ENCODE measurements at regions not wholly inside any gene's neighbourhood (a gene's known extent, or its start where the extent isn't known, plus 50 kb on each side); places are given as distances from the start of the nearest gene placed in this dataset.

DNA sequence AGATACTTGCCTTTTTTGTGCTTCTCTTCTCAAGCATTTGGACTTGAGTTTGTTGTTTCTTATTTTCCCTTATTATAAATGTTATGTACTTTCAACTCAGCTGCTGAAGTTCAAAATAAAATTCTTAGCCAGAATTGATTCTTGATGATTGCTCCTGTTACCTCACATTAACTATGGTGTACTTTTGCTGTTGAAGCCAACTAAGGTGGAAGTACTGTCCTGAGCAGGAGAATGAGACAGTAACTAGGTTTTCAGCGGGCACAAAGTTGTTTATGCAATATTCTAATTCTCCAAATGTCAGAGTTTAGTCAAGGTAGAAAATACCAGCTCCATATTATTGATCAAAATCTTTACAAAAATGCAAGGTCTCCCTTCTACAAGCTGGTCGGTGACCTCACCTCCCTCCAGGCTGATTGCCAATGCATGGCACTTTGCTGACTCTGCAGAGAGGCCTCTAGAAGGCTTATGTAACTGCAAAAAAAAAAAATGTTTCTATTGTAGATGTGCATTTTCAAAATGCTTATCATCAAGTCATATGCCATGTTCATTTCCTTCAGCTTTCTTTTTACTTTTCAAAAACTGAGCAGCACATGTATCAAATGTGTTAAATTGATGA, 1783.5 kb upstream of the WWC1 start:
- no peaks in the 10 kb centered on the region for H3K4me1 ChIP-seq (ENCODE audit: control insufficient read depth in 2 of 2, insufficient read depth in 2 of 2, low read length in 2 of 2)
- H3K36me3 ChIP-seq (ENCODE audit: control insufficient read depth in 2 of 2, insufficient read depth in 2 of 2, low read length in 2 of 2), result no peaks in the 10 kb centered on the region
- no peaks in the 10 kb centered on the region for H3K9me3 ChIP-seq (ENCODE audit: control insufficient read depth in 2 of 2, low read length in 2 of 2)
- H3K27me3 ChIP-seq (ENCODE audit: control insufficient read depth in 2 of 2, insufficient read depth in 2 of 2, low read length in 2 of 2), result no peaks in the 10 kb centered on the region
- H3K9ac ChIP-seq (ENCODE audit: low read depth in 1 of 2, low read length in 2 of 2), result no peak overlapping the region
- H3K4me3 ChIP-seq (ENCODE audit: low read length in 2 of 2), result no peak overlapping the region
- H3K27ac ChIP-seq (ENCODE audit: low read depth in 2 of 2, low read length in 2 of 2), result no peak overlapping the region

DNA sequence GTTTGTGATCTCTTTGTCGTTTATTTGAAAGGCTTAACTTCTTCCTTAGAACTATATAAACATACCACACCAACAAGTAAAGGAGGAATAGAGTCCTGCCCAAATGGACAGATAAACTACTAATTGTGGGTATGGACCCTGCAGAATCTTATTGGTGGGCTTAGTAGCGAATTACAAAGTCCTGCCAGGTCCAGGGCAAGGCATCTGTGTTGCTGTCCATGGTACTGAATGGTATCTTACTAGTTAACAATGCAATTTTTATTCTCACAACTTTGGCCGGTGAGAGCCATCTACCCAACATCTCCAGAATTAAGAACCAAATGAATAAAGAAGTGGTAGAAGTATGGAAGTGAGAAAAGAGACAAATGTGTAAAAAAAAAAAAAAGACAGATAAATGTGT, 1782.4 kb upstream of the WWC1 start:
- no peak overlapping the region for H3K27ac ChIP-seq (ENCODE audit: low read depth in 2 of 2, low read length in 2 of 2)
- H3K4me3 ChIP-seq (ENCODE audit: low read length in 2 of 2), result no peak overlapping the region
- no peaks in the 10 kb centered on the region for H3K4me1 ChIP-seq (ENCODE audit: control insufficient read depth in 2 of 2, insufficient read depth in 2 of 2, low read length in 2 of 2)
- no peaks in the 10 kb centered on the region for H3K9me3 ChIP-seq (ENCODE audit: control insufficient read depth in 2 of 2, low read length in 2 of 2)
- H3K36me3 ChIP-seq (ENCODE audit: control insufficient read depth in 2 of 2, insufficient read depth in 2 of 2, low read length in 2 of 2), result no peaks in the 10 kb centered on the region
- no peak overlapping the region for H3K9ac ChIP-seq (ENCODE audit: low read depth in 1 of 2, low read length in 2 of 2)
- H3K27me3 ChIP-seq (ENCODE audit: control insufficient read depth in 2 of 2, insufficient read depth in 2 of 2, low read length in 2 of 2), result no peaks in the 10 kb centered on the region

DNA sequence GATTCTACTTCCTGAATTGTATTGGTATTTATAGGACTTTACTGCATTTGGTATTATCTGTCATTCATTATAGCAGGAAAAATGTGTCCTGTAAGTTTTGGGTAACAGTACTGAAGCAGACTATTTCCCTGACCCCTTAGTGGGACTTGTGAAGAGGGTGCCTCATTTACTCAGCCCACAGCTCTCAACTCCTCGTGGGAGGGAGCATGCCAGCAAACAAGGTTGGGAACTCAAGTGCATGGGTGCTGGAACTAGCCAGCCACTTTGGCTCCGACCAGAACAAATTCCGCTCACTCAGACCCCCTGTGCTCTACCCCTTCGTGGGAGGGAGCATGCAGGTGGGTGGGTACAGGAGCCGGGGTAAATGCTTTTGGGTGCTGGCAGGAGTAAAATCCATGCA, 1773.5 kb upstream of the WWC1 start:
- H3K27ac ChIP-seq (ENCODE audit: low read depth in 2 of 2, low read length in 2 of 2), result no peak overlapping the region

DNA sequence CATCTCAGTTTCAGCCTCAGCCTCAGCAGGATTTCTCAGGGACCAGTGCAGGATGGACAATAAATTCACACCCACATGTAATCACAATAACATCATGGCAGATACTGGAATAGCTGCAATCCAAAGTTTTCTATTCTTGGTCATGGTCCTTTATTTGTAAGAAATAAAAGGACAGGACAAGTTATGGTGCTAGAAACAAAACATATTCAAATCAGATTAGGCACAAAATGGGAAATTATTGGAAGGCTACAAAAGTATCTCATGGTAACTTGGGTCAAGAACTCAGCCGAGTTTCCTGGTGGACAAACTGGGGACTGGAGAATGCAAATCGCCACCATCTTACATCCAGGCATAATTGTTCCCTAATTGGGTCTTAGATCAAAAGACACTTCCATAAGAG, 1768.2 kb upstream of the WWC1 start:
- no peaks in the 10 kb centered on the region for H3K4me1 ChIP-seq (ENCODE audit: control insufficient read depth in 2 of 2, insufficient read depth in 2 of 2, low read length in 2 of 2)
- H3K27ac ChIP-seq (ENCODE audit: low read depth in 2 of 2, low read length in 2 of 2), result no peak overlapping the region
- H3K27me3 ChIP-seq (ENCODE audit: control insufficient read depth in 2 of 2, insufficient read depth in 2 of 2, low read length in 2 of 2), result no peaks in the 10 kb centered on the region
- H3K9ac ChIP-seq (ENCODE audit: low read depth in 1 of 2, low read length in 2 of 2), result no peak overlapping the region
- H3K9me3 ChIP-seq (ENCODE audit: control insufficient read depth in 2 of 2, low read length in 2 of 2), result no peaks in the 10 kb centered on the region
- no peaks in the 10 kb centered on the region for H3K36me3 ChIP-seq (ENCODE audit: control insufficient read depth in 2 of 2, insufficient read depth in 2 of 2, low read length in 2 of 2)
- no peak overlapping the region for H3K4me3 ChIP-seq (ENCODE audit: low read length in 2 of 2)

More for the DNA sequence above, 1773.5 kb upstream of the WWC1 start:
- Histone ChIP-seq H3K36me3 (ENCODE audit: control insufficient read depth in 2 of 2, insufficient read depth in 2 of 2, low read length in 2 of 2) (no peaks in the 10 kb centered on the region), H3K9me3 (ENCODE audit: control insufficient read depth in 2 of 2, low read length in 2 of 2) (no peaks in the 10 kb centered on the region), H3K9ac (ENCODE audit: low read depth in 1 of 2, low read length in 2 of 2) (no peak overlapping the region), H3K4me1 (ENCODE audit: control insufficient read depth in 2 of 2, insufficient read depth in 2 of 2, low read length in 2 of 2) (no peaks in the 10 kb centered on the region), H3K4me3 (ENCODE audit: low read length in 2 of 2) (no peak overlapping the region), H3K27me3 (ENCODE audit: control insufficient read depth in 2 of 2, insufficient read depth in 2 of 2, low read length in 2 of 2) (no peaks in the 10 kb centered on the region)

DNA sequence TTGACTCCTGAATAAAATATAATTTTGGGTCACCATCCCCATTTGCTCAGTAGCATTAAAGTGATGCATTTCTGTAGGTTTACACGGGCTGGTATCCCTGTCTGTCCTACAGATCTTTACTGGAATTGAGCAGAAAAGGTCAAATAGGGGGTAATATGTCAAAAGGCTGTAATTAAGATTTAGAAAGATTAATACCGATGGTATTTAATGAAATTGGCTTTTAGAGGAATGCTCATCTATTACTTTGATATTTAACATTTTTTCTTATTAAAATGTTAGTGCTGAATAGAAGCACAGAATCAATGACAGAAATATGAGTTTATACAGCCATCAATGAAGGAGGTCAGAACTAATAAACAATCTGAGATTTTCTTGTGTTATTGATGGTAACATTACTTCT, 1762.2 kb upstream of the WWC1 start:
- Histone ChIP-seq H3K27ac (ENCODE audit: low read depth in 2 of 2, low read length in 2 of 2) (no peak overlapping the region), H3K9ac (ENCODE audit: low read depth in 1 of 2, low read length in 2 of 2) (no peak overlapping the region), H3K27me3 (ENCODE audit: control insufficient read depth in 2 of 2, insufficient read depth in 2 of 2, low read length in 2 of 2) (no peaks in the 10 kb centered on the region), H3K4me3 (ENCODE audit: low read length in 2 of 2) (no peak overlapping the region), H3K4me1 (ENCODE audit: control insufficient read depth in 2 of 2, insufficient read depth in 2 of 2, low read length in 2 of 2) (no peaks in the 10 kb centered on the region), H3K36me3 (ENCODE audit: control insufficient read depth in 2 of 2, insufficient read depth in 2 of 2, low read length in 2 of 2) (no peaks in the 10 kb centered on the region), H3K9me3 (ENCODE audit: control insufficient read depth in 2 of 2, low read length in 2 of 2) (no peaks in the 10 kb centered on the region)

DNA sequence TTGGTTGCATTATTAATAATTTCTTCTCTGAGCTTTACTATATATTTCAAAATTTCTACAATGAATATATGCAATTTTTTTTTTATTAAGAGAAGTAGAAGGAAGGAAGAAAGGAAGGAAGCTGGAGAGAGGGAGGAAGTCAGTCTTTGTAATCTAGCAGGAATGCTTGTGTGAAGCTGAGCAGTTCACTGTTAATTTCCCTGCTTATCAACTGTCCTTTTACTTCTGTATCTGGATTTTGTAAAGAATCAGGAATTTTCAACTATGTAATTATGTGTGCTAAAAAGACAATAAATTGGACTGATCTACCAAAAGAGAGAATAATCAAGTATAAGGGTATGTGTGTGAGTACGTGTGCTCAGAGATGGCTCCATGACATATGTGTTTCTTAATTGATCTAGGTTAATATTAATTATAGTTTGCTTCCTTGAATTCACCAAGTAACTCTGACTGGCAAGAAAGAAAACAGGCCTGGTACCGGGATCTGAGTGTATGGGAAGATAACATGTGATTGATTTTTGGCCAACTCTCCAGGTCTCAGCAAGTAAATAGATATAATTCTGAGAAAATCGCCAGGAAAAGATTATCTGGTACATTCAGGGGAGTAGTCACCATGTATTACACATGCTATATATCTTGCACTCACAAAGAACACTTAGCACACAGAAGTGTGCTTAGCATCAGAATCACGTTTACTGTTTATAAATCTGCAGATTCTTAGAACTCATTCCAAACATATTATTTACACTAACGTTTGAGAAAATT, 1758.8 kb upstream of the WWC1 start:
- no peaks in the 10 kb centered on the region for H3K4me1 ChIP-seq (ENCODE audit: control insufficient read depth in 2 of 2, insufficient read depth in 2 of 2, low read length in 2 of 2)
- peaks cover 0 to under 1% of the 10 kb centered on the region in 2 donors for H3K9me3 ChIP-seq (ENCODE audit: control insufficient read depth in 2 of 2, low read length in 2 of 2)
- no peaks in the 10 kb centered on the region for H3K36me3 ChIP-seq (ENCODE audit: control insufficient read depth in 2 of 2, insufficient read depth in 2 of 2, low read length in 2 of 2)
- no peak overlapping the region for H3K27ac ChIP-seq (ENCODE audit: low read depth in 2 of 2, low read length in 2 of 2)
- H3K9ac ChIP-seq (ENCODE audit: low read depth in 1 of 2, low read length in 2 of 2), result no peak overlapping the region
- no peaks in the 10 kb centered on the region for H3K27me3 ChIP-seq (ENCODE audit: control insufficient read depth in 2 of 2, insufficient read depth in 2 of 2, low read length in 2 of 2)
- H3K4me3 ChIP-seq (ENCODE audit: low read length in 2 of 2), result no peak overlapping the region

DNA sequence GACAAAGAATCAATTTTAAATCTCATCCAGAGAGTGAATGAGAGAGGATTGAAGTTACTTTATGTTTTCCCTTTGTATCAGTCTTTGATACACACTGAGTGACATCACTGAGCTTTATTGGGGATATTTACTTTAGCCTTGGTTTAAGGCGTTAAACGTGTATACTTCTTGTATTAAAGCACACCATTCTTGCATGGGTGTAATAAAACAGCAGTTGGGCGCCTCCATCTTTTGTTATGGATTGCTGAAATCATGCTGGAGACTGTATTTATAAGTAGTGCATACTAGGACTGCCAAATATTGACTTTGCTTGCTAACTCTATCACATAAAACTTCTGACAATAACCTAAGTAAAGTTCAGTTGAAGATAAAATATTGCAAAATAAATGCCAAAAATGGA, 1755.8 kb upstream of the WWC1 start:
- Histone ChIP-seq H3K4me3 (ENCODE audit: low read length in 2 of 2) (no peak overlapping the region), H3K9ac (ENCODE audit: low read depth in 1 of 2, low read length in 2 of 2) (no peak overlapping the region), H3K27me3 (ENCODE audit: control insufficient read depth in 2 of 2, insufficient read depth in 2 of 2, low read length in 2 of 2) (no peaks in the 10 kb centered on the region), H3K4me1 (ENCODE audit: control insufficient read depth in 2 of 2, insufficient read depth in 2 of 2, low read length in 2 of 2) (no peaks in the 10 kb centered on the region), H3K9me3 (ENCODE audit: control insufficient read depth in 2 of 2, low read length in 2 of 2) (peaks cover 0 to 2% of the 10 kb centered on the region in 2 donors), H3K27ac (ENCODE audit: low read depth in 2 of 2, low read length in 2 of 2) (no peak overlapping the region), H3K36me3 (ENCODE audit: control insufficient read depth in 2 of 2, insufficient read depth in 2 of 2, low read length in 2 of 2) (no peaks in the 10 kb centered on the region)

DNA sequence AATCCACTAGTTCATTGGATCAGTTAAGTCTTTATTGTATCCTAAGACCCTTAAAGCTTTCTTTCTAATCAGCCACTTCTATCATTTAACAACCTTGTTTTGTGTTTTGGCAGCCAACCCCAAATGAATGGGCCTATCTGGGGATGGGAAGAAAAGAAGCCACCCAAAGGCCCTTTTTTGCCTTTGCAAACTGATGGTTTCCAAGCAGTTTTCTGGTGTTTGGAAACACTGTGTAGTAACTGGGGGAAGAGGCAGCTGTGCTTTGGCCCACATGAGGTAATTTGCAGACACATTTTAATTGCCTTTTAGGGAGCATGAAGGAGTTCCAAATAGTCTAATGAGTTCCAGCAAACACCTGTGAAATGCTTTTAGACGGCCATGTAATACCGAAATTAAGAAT, 1751.3 kb upstream of the WWC1 start:
- Histone ChIP-seq H3K4me3 (ENCODE audit: low read length in 2 of 2) (no peak overlapping the region), H3K36me3 (ENCODE audit: control insufficient read depth in 2 of 2, insufficient read depth in 2 of 2, low read length in 2 of 2) (no peaks in the 10 kb centered on the region), H3K9ac (ENCODE audit: low read depth in 1 of 2, low read length in 2 of 2) (no peak overlapping the region), H3K27ac (ENCODE audit: low read depth in 2 of 2, low read length in 2 of 2) (no peak overlapping the region), H3K9me3 (ENCODE audit: control insufficient read depth in 2 of 2, low read length in 2 of 2) (peaks cover 0 to 2% of the 10 kb centered on the region in 2 donors), H3K4me1 (ENCODE audit: control insufficient read depth in 2 of 2, insufficient read depth in 2 of 2, low read length in 2 of 2) (no peaks in the 10 kb centered on the region), H3K27me3 (ENCODE audit: control insufficient read depth in 2 of 2, insufficient read depth in 2 of 2, low read length in 2 of 2) (no peaks in the 10 kb centered on the region)

DNA sequence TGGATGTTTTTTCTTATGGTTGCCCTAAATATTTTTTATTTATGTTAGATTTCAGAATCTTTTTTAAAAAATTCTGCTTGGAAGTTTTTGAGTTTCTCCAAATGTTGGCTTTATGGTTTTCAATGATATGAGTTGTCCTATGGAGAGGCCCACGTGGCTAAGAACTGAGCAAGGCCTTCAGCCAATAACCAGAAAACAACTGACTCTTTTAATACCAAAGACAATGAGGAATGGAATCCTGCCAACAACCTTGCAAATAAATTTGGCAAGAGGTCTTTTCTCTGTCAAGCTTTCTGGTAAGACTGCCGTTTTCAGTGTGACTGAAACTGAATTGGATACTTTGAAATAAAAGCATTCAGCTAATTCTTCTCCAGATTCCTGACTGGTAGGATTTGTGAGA, 1740.1 kb upstream of the WWC1 start:
- Histone ChIP-seq H3K9ac (ENCODE audit: low read depth in 1 of 2, low read length in 2 of 2) (no peak overlapping the region), H3K36me3 (ENCODE audit: control insufficient read depth in 2 of 2, insufficient read depth in 2 of 2, low read length in 2 of 2) (no peaks in the 10 kb centered on the region), H3K27ac (ENCODE audit: low read depth in 2 of 2, low read length in 2 of 2) (no peak overlapping the region), H3K9me3 (ENCODE audit: control insufficient read depth in 2 of 2, low read length in 2 of 2) (no peaks in the 10 kb centered on the region), H3K4me3 (ENCODE audit: low read length in 2 of 2) (no peak overlapping the region), H3K4me1 (ENCODE audit: control insufficient read depth in 2 of 2, insufficient read depth in 2 of 2, low read length in 2 of 2) (no peaks in the 10 kb centered on the region), H3K27me3 (ENCODE audit: control insufficient read depth in 2 of 2, insufficient read depth in 2 of 2, low read length in 2 of 2) (no peaks in the 10 kb centered on the region)

DNA sequence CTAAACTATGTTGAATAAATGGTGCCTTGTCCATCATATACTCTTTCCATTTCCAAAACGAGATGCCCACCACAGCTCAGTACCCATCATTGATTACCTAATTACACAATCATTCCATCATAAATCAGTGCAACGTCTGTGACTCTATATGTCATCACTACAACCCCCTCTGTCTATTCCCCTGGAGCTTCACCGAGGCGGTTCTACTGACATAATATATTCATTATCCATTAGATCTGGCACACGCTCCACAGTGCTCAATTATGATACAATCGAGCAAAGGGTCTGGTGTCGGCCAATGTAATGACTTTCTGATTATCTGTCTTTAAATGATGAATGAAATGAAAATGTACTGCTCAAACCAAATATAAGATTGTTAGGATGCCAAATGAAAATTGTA, 1737.7 kb upstream of the WWC1 start:
- no peaks in the 10 kb centered on the region for H3K36me3 ChIP-seq (ENCODE audit: control insufficient read depth in 2 of 2, insufficient read depth in 2 of 2, low read length in 2 of 2)
- H3K4me1 ChIP-seq (ENCODE audit: control insufficient read depth in 2 of 2, insufficient read depth in 2 of 2, low read length in 2 of 2), result no peaks in the 10 kb centered on the region
- no peak overlapping the region for H3K4me3 ChIP-seq (ENCODE audit: low read length in 2 of 2)
- H3K9ac ChIP-seq (ENCODE audit: low read depth in 1 of 2, low read length in 2 of 2), result no peak overlapping the region
- peaks cover 0 to 2% of the 10 kb centered on the region in 2 donors for H3K9me3 ChIP-seq (ENCODE audit: control insufficient read depth in 2 of 2, low read length in 2 of 2)
- H3K27me3 ChIP-seq (ENCODE audit: control insufficient read depth in 2 of 2, insufficient read depth in 2 of 2, low read length in 2 of 2), result no peaks in the 10 kb centered on the region
- H3K27ac ChIP-seq (ENCODE audit: low read depth in 2 of 2, low read length in 2 of 2), result no peak overlapping the region

Measured in mucosa of rectum (tissue), 2 donors.